SK-N-SH treated with all-trans-retinoic acid at 6 μM for 48 hours (cell line): ENCODE measurements at regions not wholly inside any gene's neighbourhood (a gene's known extent, or its start where the extent isn't known, plus 50 kb on each side); places are given as distances from the start of the nearest gene placed in this dataset.

Experiments used
- ATAC-seq: fragments of 200-7000 bp; cut with Tn5 transposase; 3 replicates; pipeline ENCODE4 v1.9.1; 2020; ENCODE audit warnings: mild to moderate bottlenecking, moderate library complexity
- ARNTL ChIP-seq: fragments of 450-650 bp; formaldehyde crosslinking; IDR thresholded peaks from 2 replicates; pipeline ENCODE4 v1.5.0; 2020; ENCODE audit warnings: low read depth, mild to moderate bottlenecking, moderate library complexity, borderline replicate concordance
- BACH2 ChIP-seq: fragments of 250-450 bp; sonication (Bioruptor Pico); IDR thresholded peaks from 2 replicates; pipeline ENCODE4 v1.9.0; 2021; ENCODE audit warnings: mild to moderate bottlenecking, borderline replicate concordance
- CSDC2 ChIP-seq: fragments of 250-450 bp; sonication (Bioruptor Pico); IDR thresholded peaks from 2 replicates; pipeline ENCODE4 v1.5.0; 2020; ENCODE audit warnings: mild to moderate bottlenecking, moderate library complexity
- ESRRG ChIP-seq: fragments of 250-450 bp; sonication (Bioruptor Pico); IDR thresholded peaks from 2 replicates; pipeline ENCODE4 v1.6.1; 2021; ENCODE audit warnings: mild to moderate bottlenecking
- ISL1 ChIP-seq: fragments of 250-450 bp; sonication (Bioruptor Pico); IDR thresholded peaks from 2 replicates; pipeline ENCODE4 v2.1.2; 2022; ENCODE audit warnings: mild to moderate bottlenecking, moderate library complexity
- OSR1 ChIP-seq: fragments of 250-450 bp; sonication (Bioruptor Pico); IDR thresholded peaks from 2 replicates; pipeline ENCODE4 v1.8.0; 2022; ENCODE audit warnings: moderate library complexity, mild to moderate bottlenecking, inconsistent platforms
- PPARA ChIP-seq: fragments of 250-450 bp; sonication (Bioruptor Pico); IDR thresholded peaks from 2 replicates; pipeline ENCODE4 v1.5.0; 2020; ENCODE audit warnings: mild to moderate bottlenecking, borderline replicate concordance
- RARB ChIP-seq: fragments of 250-450 bp; sonication (Bioruptor Pico); IDR thresholded peaks from 2 replicates; pipeline ENCODE4 v1.8.0; 2021; ENCODE audit warnings: mild to moderate bottlenecking, moderate library complexity
- SNAI2 ChIP-seq: fragments of 250-450 bp; sonication (Bioruptor Pico); IDR thresholded peaks from 2 replicates; pipeline ENCODE4 v1.5.0; 2020; ENCODE audit warnings: mild to moderate bottlenecking, moderate library complexity
- TCF4 ChIP-seq: fragments of 250-450 bp; sonication (Bioruptor Pico); IDR thresholded peaks from 2 replicates; pipeline ENCODE4 v1.8.0; 2021; ENCODE audit warnings: mild to moderate bottlenecking, moderate library complexity, borderline replicate concordance
- TOX ChIP-seq: fragments of 250-450 bp; sonication (Bioruptor Pico); IDR thresholded peaks from 2 replicates; pipeline ENCODE4 v1.8.0; 2021; ENCODE audit warnings: mild to moderate bottlenecking, moderate library complexity, borderline replicate concordance
- ZC3H10 ChIP-seq: fragments of 250-450 bp; sonication (Bioruptor Pico); IDR thresholded peaks from 2 replicates; pipeline ENCODE4 v1.5.1; 2021; ENCODE audit warnings: mild to moderate bottlenecking, moderate library complexity
- ZFP3 ChIP-seq: fragments of 250-450 bp; sonication (Bioruptor Pico); IDR thresholded peaks from 2 replicates; pipeline ENCODE4 v1.5.0; 2020; ENCODE audit warnings: mild to moderate bottlenecking, moderate library complexity
- ZFP30 ChIP-seq: fragments of 450-650 bp; formaldehyde crosslinking; IDR thresholded peaks from 2 replicates; pipeline ENCODE4 v1.5.0; 2022; ENCODE audit warnings: mild to moderate bottlenecking, moderate library complexity
- ZNF565 ChIP-seq: fragments of 450-650 bp; formaldehyde crosslinking; conservative IDR thresholded peaks from 2 replicates; pipeline ENCODE4 v1.5.0; 2020; ENCODE audit warnings: low read depth, mild to moderate bottlenecking, moderate library complexity
- ZNF70 ChIP-seq: fragments of 450-650 bp; formaldehyde crosslinking; IDR thresholded peaks from 2 replicates; pipeline ENCODE4 v1.5.0; 2020; ENCODE audit warnings: mild to moderate bottlenecking, moderate library complexity
- ZNF8 ChIP-seq: fragments of 450-650 bp; formaldehyde crosslinking; IDR thresholded peaks from 2 replicates; pipeline ENCODE4 v1.5.0; 2020; ENCODE audit warnings: mild to moderate bottlenecking, moderate library complexity
- TF ChIP-seq, protein P1 (sequence below): fragments of 250-450 bp; sonication (Bioruptor Pico); IDR thresholded peaks from 2 replicates; pipeline ENCODE4 v1.8.0; 2020; ENCODE audit warnings: mild to moderate bottlenecking, moderate library complexity, borderline replicate concordance
- TF ChIP-seq, protein P2 (sequence below): fragments of 250-450 bp; sonication (Bioruptor Pico); IDR thresholded peaks from 2 replicates; pipeline ENCODE4 v1.8.0; 2021; ENCODE audit warnings: low read depth, mild to moderate bottlenecking, moderate library complexity, borderline replicate concordance
- TF ChIP-seq, protein P3 (sequence below): fragments of 250-450 bp; sonication (Bioruptor Pico); IDR thresholded peaks from 2 replicates; pipeline ENCODE4 v1.5.1; 2020; ENCODE audit warnings: low read depth, mild to moderate bottlenecking, moderate library complexity
- TF ChIP-seq, protein P4 (sequence below): fragments of 250-450 bp; sonication (Bioruptor Pico); IDR thresholded peaks from 2 replicates; pipeline ENCODE4 v1.5.0; 2020; ENCODE audit warnings: mild to moderate bottlenecking, moderate library complexity

DNA sequence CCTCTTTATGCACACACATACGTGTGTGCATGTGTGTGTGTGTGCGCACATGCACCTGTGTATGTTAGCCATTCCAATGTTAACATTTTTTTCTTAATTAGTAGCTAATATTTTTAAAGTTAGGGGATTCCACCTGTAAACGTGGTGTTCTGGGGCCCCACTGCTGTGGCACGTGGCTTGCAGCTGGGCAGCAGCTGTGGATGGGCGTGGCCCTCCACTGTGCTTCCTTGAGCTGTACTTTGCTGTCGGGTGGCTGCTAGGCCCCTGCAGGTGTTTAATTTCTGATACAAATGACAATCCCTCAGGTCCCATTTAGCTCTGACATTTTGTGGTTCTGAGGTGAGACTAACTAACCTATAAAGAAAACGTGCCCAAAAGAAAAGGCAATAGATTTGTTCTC is 58.9 kb upstream of the GJB6 start:
- ATAC-seq = no peak
- TF ChIP-seq ARNTL (CRISPR knock-in tag) (no peak), ISL1 (CRISPR knock-in tag) (no peak), SNAI2 (no peak), RARB (no peak), TOX (no peak), ZFP30 (CRISPR knock-in tag) (no peak), ZFP3 (CRISPR knock-in tag) (no peak)
- TF ChIP-seq, protein P1, sequence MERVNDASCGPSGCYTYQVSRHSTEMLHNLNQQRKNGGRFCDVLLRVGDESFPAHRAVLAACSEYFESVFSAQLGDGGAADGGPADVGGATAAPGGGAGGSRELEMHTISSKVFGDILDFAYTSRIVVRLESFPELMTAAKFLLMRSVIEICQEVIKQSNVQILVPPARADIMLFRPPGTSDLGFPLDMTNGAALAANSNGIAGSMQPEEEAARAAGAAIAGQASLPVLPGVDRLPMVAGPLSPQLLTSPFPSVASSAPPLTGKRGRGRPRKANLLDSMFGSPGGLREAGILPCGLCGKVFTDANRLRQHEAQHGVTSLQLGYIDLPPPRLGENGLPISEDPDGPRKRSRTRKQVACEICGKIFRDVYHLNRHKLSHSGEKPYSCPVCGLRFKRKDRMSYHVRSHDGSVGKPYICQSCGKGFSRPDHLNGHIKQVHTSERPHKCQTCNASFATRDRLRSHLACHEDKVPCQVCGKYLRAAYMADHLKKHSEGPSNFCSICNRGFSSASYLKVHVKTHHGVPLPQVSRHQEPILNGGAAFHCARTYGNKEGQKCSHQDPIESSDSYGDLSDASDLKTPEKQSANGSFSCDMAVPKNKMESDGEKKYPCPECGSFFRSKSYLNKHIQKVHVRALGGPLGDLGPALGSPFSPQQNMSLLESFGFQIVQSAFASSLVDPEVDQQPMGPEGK (CRISPR knock-in tag) = no peak
- TF ChIP-seq, protein P2, sequence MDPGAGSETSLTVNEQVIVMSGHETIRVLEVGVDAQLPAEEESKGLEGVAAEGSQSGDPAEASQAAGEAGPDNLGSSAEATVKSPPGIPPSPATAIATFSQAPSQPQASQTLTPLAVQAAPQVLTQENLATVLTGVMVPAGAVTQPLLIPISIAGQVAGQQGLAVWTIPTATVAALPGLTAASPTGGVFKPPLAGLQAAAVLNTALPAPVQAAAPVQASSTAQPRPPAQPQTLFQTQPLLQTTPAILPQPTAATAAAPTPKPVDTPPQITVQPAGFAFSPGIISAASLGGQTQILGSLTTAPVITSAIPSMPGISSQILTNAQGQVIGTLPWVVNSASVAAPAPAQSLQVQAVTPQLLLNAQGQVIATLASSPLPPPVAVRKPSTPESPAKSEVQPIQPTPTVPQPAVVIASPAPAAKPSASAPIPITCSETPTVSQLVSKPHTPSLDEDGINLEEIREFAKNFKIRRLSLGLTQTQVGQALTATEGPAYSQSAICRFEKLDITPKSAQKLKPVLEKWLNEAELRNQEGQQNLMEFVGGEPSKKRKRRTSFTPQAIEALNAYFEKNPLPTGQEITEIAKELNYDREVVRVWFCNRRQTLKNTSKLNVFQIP = no peak

DNA sequence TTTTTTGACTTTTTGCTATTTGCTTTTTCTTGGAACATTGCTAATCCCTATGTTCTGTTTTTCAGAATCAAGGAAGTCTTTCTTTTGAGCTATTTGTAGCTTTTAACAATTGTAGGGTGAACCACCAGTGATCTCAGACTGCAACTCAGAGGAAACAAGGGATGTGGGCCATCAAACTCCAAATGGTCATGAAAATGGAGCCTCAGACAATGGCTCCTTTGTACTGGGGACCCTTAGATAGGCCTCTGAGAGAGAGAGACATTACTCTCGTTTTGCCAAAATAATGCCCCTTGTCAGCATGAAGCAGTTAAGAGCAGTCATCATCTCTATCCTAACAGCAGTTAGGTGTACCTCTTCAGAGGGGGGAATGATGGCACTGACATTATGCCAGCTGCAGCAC is 56.4 kb upstream of the GJB6 start:
- no peak for ATAC-seq
- no peak for TF ChIP-seq SNAI2
- TF ChIP-seq ZFP3 (CRISPR knock-in tag) = no peak
- TF ChIP-seq, protein P3, sequence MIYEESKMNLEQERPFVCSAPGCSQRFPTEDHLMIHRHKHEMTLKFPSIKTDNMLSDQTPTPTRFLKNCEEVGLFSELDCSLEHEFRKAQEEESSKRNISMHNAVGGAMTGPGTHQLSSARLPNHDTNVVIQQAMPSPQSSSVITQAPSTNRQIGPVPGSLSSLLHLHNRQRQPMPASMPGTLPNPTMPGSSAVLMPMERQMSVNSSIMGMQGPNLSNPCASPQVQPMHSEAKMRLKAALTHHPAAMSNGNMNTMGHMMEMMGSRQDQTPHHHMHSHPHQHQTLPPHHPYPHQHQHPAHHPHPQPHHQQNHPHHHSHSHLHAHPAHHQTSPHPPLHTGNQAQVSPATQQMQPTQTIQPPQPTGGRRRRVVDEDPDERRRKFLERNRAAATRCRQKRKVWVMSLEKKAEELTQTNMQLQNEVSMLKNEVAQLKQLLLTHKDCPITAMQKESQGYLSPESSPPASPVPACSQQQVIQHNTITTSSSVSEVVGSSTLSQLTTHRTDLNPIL (CRISPR knock-in tag) = no peak
- TF ChIP-seq, protein P4, sequence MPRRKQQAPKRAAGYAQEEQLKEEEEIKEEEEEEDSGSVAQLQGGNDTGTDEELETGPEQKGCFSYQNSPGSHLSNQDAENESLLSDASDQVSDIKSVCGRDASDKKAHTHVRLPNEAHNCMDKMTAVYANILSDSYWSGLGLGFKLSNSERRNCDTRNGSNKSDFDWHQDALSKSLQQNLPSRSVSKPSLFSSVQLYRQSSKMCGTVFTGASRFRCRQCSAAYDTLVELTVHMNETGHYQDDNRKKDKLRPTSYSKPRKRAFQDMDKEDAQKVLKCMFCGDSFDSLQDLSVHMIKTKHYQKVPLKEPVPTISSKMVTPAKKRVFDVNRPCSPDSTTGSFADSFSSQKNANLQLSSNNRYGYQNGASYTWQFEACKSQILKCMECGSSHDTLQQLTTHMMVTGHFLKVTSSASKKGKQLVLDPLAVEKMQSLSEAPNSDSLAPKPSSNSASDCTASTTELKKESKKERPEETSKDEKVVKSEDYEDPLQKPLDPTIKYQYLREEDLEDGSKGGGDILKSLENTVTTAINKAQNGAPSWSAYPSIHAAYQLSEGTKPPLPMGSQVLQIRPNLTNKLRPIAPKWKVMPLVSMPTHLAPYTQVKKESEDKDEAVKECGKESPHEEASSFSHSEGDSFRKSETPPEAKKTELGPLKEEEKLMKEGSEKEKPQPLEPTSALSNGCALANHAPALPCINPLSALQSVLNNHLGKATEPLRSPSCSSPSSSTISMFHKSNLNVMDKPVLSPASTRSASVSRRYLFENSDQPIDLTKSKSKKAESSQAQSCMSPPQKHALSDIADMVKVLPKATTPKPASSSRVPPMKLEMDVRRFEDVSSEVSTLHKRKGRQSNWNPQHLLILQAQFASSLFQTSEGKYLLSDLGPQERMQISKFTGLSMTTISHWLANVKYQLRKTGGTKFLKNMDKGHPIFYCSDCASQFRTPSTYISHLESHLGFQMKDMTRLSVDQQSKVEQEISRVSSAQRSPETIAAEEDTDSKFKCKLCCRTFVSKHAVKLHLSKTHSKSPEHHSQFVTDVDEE (CRISPR knock-in tag) = no peak
- no peak for TF ChIP-seq TCF4 (CRISPR knock-in tag)
- TF ChIP-seq ZC3H10 (CRISPR knock-in tag) = no peak
- no peak for TF ChIP-seq ZNF565
- TF ChIP-seq TOX = no peak
- TF ChIP-seq ARNTL (CRISPR knock-in tag) = no peak

DNA sequence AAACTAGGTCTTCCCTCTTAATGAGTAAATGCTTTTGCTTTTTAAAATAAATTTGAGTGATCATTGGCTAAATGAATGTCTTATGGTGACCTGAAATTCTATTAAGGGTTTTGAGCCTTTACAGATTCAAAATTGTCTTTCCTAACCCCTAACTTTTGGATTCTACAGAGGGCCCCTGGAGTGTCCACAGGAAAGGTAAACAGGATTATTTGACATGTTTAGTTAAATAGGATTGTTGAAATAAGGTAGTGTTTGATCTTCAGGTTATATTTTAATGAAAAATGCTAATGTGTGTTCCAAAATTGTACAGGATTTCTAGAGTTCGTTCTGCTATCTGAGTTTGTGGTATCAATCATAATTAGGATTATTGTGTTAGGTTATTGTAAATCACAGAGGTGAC is 55.9 kb upstream of the GJB6 start:
- TF ChIP-seq TOX = no peak
- TF ChIP-seq ARNTL (CRISPR knock-in tag) = no peak
- no peak for TF ChIP-seq PPARA
- TF ChIP-seq BACH2 (CRISPR knock-in tag) = no peak
- no peak for TF ChIP-seq ESRRG (CRISPR knock-in tag)
- TF ChIP-seq CSDC2 (CRISPR knock-in tag) = no peak
- ATAC-seq = no peak

DNA sequence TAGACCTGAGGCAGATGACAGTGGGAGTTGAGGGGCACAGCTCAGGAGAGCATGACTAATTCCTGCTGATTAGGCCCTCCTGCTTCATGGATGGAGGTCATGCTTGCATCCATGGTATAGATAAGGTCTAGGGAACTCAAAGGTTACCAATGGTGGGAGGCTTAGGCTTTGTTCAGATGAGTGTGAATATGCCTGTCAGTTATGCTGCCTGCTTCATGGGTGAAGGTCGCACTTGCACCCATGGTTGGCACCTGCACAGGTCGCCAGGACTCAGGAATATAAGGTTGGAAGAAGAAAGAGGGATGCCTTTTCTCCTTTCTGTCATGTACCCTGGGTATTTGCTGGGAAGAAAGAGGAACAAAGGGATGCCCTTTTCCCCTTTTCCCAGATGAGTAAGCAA is 53.4 kb upstream of the GJB6 start:
- no peak for ATAC-seq
- TF ChIP-seq TOX (no peak), TCF4 (CRISPR knock-in tag) (no peak), ZNF565 (no peak), RARB (no peak), ZFP30 (CRISPR knock-in tag) (no peak), ZNF8 (CRISPR knock-in tag) (no peak), ZNF70 (CRISPR knock-in tag) (no peak), OSR1 (no peak), ESRRG (CRISPR knock-in tag) (no peak), BACH2 (CRISPR knock-in tag) (no peak), SNAI2 (no peak)
- TF ChIP-seq, protein P4 (CRISPR knock-in tag) = no peak
- TF ChIP-seq, protein P3 (CRISPR knock-in tag) = no peak
- TF ChIP-seq, protein P1 (CRISPR knock-in tag) = no peak
